ENCODE measurements at regions not wholly inside any gene's neighbourhood (a gene's known extent, or its start where the extent isn't known, plus 50 kb on each side); places are given as distances from the start of the nearest gene placed in this dataset.

GRCh38 chr3:64318668-64319271 lies 93.5 kb upstream of the PRICKLE2 start:
- intact Hi-C loops (cut with micrococcal nuclease; ENCODE audit: unreplicated experiment) = no loop called here
- H3K4me3 ChIP-seq (replicated peaks in 1 of 3; ENCODE audit: insufficient read depth in 1 of 3, low read depth in 2 of 3, low read length in 3 of 3) = no peak overlapping the region
- no peak overlapping the region for H3K27ac ChIP-seq (ENCODE audit: extremely low read length, insufficient read depth, low read length)
- H3K9me3 ChIP-seq (ENCODE audit: low read length) = no peaks in the 10 kb centered on the region
- DNase-seq (ENCODE audit: low spot score) (no peak), ATAC-seq (peak; percentile 46; the same call in 2 of the 3 replicates), FAIRE-seq (no peak)
- H3K4me2 ChIP-seq (ENCODE audit: low read depth, low read length) = no peak overlapping the region
- H3K27me3 ChIP-seq (ENCODE audit: control insufficient read depth in 1 of 2, insufficient read depth in 2 of 2, low read length in 2 of 2) = no peaks in the 10 kb centered on the region
- no peaks in the 10 kb centered on the region for H3K4me1 ChIP-seq (ENCODE audit: insufficient read depth, low read length)
- in situ Hi-C loops (cut with HindIII; ENCODE audit: extremely low pct_ligation_motif_present, low pct_unique_long_range_greater_than_20kb) = no loop called here
- POLR2A ChIA-PET = no interaction called here
- no peak overlapping the region for H2AFZ ChIP-seq (ENCODE audit: low read length)
- H3K36me3 ChIP-seq (replicated peaks in 1 of 2; ENCODE audit: control insufficient read depth in 1 of 2, insufficient read depth in 2 of 2, low read length in 2 of 2) = no peaks in the 10 kb centered on the region
- 64% methylated on average over 1 of the region's 1 CpG for WGBS (ENCODE audit: low lambda C conversion rate)
- no peak for TF ChIP-seq ZBTB7B (CRISPR knock-in tag; IDR thresholded peaks at IDR 0.05)
- TF ChIP-seq, protein P1, sequence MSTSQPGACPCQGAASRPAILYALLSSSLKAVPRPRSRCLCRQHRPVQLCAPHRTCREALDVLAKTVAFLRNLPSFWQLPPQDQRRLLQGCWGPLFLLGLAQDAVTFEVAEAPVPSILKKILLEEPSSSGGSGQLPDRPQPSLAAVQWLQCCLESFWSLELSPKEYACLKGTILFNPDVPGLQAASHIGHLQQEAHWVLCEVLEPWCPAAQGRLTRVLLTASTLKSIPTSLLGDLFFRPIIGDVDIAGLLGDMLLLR (CRISPR knock-in tag; IDR thresholded peaks at IDR 0.05) = no peak
- no peak for TF ChIP-seq ZNF850 (CRISPR knock-in tag; conservative IDR thresholded peaks at IDR 0.05)
- no peak for TF ChIP-seq ZNF790 (CRISPR knock-in tag; IDR thresholded peaks at IDR 0.05; ENCODE audit: borderline replicate concordance)
- TF ChIP-seq ZNF674 (CRISPR knock-in tag; IDR thresholded peaks at IDR 0.05; ENCODE audit: low read depth) = no peak
- TF ChIP-seq RARG (CRISPR knock-in tag; IDR thresholded peaks at IDR 0.05; ENCODE audit: low read depth) = no peak
- TF ChIP-seq, protein P2, sequence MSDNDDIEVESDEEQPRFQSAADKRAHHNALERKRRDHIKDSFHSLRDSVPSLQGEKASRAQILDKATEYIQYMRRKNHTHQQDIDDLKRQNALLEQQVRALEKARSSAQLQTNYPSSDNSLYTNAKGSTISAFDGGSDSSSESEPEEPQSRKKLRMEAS (IDR thresholded peaks at IDR 0.05) = no peak
- TF ChIP-seq ZNF329 (CRISPR knock-in tag; IDR thresholded peaks at IDR 0.05; ENCODE audit: low read depth) = no peak
- no peak for TF ChIP-seq POGK (CRISPR knock-in tag; conservative IDR thresholded peaks at IDR 0.05)
- no peak for TF ChIP-seq MTA1 (CRISPR knock-in tag; IDR thresholded peaks at IDR 0.05; ENCODE audit: borderline replicate concordance)
- no peaks in the 10 kb centered on the region for H3K79me2 ChIP-seq (ENCODE audit: insufficient read depth, low read length)
- CTCF ChIA-PET (ENCODE audit: low intra/inter-chr PET ratio, low total read pairs) = no interaction called here
- no TSS peak for BruUV-seq (replicated peaks)
- no peak overlapping the region for H3K9ac ChIP-seq (ENCODE audit: insufficient read depth, low read depth, low read length)
- no peaks in the 10 kb centered on the region for H4K20me1 ChIP-seq (ENCODE audit: insufficient read depth, low read length)

Measured in HepG2 (cell line).